ENCODE measurements at regions not wholly inside any gene's neighbourhood (a gene's known extent, or its start where the extent isn't known, plus 50 kb on each side); places are given as distances from the start of the nearest gene placed in this dataset.
"Not testable (repeated sequence)": the region's sequence is repeated elsewhere in the genome, so short reads cannot be mapped to it uniquely, and the experiment has no call there.

- H3K4me1 ChIP-seq (replicated peaks): no peaks in the 10 kb centered on the region
- peaks cover 4% of the 10 kb centered on the region; the same call in 1 of the 2 replicates for H3K9me3 ChIP-seq (replicated peaks)
- no peak overlapping the region for H3K27ac ChIP-seq
- DNase-seq (ENCODE audit: low read depth in 1 of 2, low spot score in 2 of 2): no peak
- no peaks in the 10 kb centered on the region for H3K36me3 ChIP-seq
- H3K4me3 ChIP-seq: no peak overlapping the region
- H3K27me3 ChIP-seq (replicated peaks): no peaks in the 10 kb centered on the region
Observed at GRCh38 chr10:121137533-121137932, 286.4 kb downstream of the WDR11 start.

- Histone ChIP-seq H3K27me3 (replicated peaks) (no peaks in the 10 kb centered on the region), H3K4me1 (replicated peaks) (no peaks in the 10 kb centered on the region), H3K27ac (no peak overlapping the region), H3K36me3 (no peaks in the 10 kb centered on the region), H3K4me3 (no peak overlapping the region), H3K9me3 (replicated peaks) (peaks cover 4% of the 10 kb centered on the region; the same call in 1 of the 2 replicates)
- DNase-seq (ENCODE audit: low read depth in 1 of 2, low spot score in 2 of 2): no peak
Observed at GRCh38 chr10:121138112-121138860, 287.1 kb downstream of the WDR11 start.

GRCh38 chr10:121138918-121139317, 287.8 kb downstream of the WDR11 start:
- no peak for DNase-seq (ENCODE audit: low read depth in 1 of 2, low spot score in 2 of 2)
- no peaks in the 10 kb centered on the region for H3K36me3 ChIP-seq
- H3K4me3 ChIP-seq: no peak overlapping the region
- H3K27ac ChIP-seq: no peak overlapping the region
- no peaks in the 10 kb centered on the region for H3K27me3 ChIP-seq (replicated peaks)
- H3K4me1 ChIP-seq (replicated peaks): no peaks in the 10 kb centered on the region
- H3K9me3 ChIP-seq (replicated peaks): peaks cover 4% of the 10 kb centered on the region; the same call in 1 of the 2 replicates

GRCh38 chr10:121145802-121146395, 294.7 kb downstream of the WDR11 start:
- H3K27me3 ChIP-seq (replicated peaks); DNase-seq (ENCODE audit: low read depth in 1 of 2, low spot score in 2 of 2); H3K36me3 ChIP-seq; H3K27ac ChIP-seq; H3K4me3 ChIP-seq; H3K9me3 ChIP-seq (replicated peaks); H3K4me1 ChIP-seq (replicated peaks): not testable (repeated sequence)

GRCh38 chr10:121148921-121149320, 297.8 kb downstream of the WDR11 start:
- Histone ChIP-seq H3K4me3 (no peak overlapping the region), H3K4me1 (replicated peaks) (no peaks in the 10 kb centered on the region), H3K27me3 (replicated peaks) (no peaks in the 10 kb centered on the region), H3K36me3 (no peaks in the 10 kb centered on the region), H3K27ac (no peak overlapping the region), H3K9me3 (replicated peaks) (peaks cover 2% of the 10 kb centered on the region; the same call in 1 of the 2 replicates)
- DNase-seq (ENCODE audit: low read depth in 1 of 2, low spot score in 2 of 2): no peak

- peaks cover 10% of the 10 kb centered on the region for H3K4me1 ChIP-seq (replicated peaks)
- no peaks in the 10 kb centered on the region for H3K27me3 ChIP-seq (replicated peaks)
- H3K36me3 ChIP-seq: no peaks in the 10 kb centered on the region
- H3K4me3 ChIP-seq: no peak overlapping the region
- no peak overlapping the region for H3K27ac ChIP-seq
- DNase-seq (ENCODE audit: low read depth in 1 of 2, low spot score in 2 of 2): no peak
- peaks cover 2% of the 10 kb centered on the region; the same call in 1 of the 2 replicates for H3K9me3 ChIP-seq (replicated peaks)
Observed at GRCh38 chr10:121152033-121152432, 300.9 kb downstream of the WDR11 start.

- Histone ChIP-seq H3K9me3 (replicated peaks) (peaks cover 2% of the 10 kb centered on the region; the same call in 1 of the 2 replicates), H3K4me3 (no peak overlapping the region), H3K36me3 (no peaks in the 10 kb centered on the region), H3K27ac (no peak overlapping the region), H3K4me1 (replicated peaks) (peaks cover 10% of the 10 kb centered on the region), H3K27me3 (replicated peaks) (no peaks in the 10 kb centered on the region)
- DNase-seq (ENCODE audit: low read depth in 1 of 2, low spot score in 2 of 2): no peak
Observed at GRCh38 chr10:121152935-121153334, 301.8 kb downstream of the WDR11 start.

- H3K27ac ChIP-seq: no peak overlapping the region
- no peaks in the 10 kb centered on the region for H3K36me3 ChIP-seq
- no peak for DNase-seq (ENCODE audit: low read depth in 1 of 2, low spot score in 2 of 2)
- no peaks in the 10 kb centered on the region for H3K27me3 ChIP-seq (replicated peaks)
- H3K9me3 ChIP-seq (replicated peaks): peaks cover 2% of the 10 kb centered on the region; the same call in 1 of the 2 replicates
- no peak overlapping the region for H3K4me3 ChIP-seq
- peaks cover 10% of the 10 kb centered on the region for H3K4me1 ChIP-seq (replicated peaks)
Observed at GRCh38 chr10:121154310-121154709, 303.1 kb downstream of the WDR11 start.

- H3K27me3 ChIP-seq (replicated peaks): no peaks in the 10 kb centered on the region
- peak in 1 of 2 experiments; percentile 6 for DNase-seq (ENCODE audit: low read depth in 1 of 2, low spot score in 2 of 2)
- H3K36me3 ChIP-seq: no peaks in the 10 kb centered on the region
- no peak overlapping the region for H3K27ac ChIP-seq
- peaks cover 10% of the 10 kb centered on the region for H3K4me1 ChIP-seq (replicated peaks)
- peaks cover 2% of the 10 kb centered on the region; the same call in 1 of the 2 replicates for H3K9me3 ChIP-seq (replicated peaks)
- no peak overlapping the region for H3K4me3 ChIP-seq
Observed at GRCh38 chr10:121154846-121155245, 303.7 kb downstream of the WDR11 start.

- Histone ChIP-seq H3K4me3 (no peak overlapping the region), H3K27ac (no peak overlapping the region), H3K9me3 (replicated peaks) (peaks cover 2% of the 10 kb centered on the region; the same call in 1 of the 2 replicates), H3K4me1 (replicated peaks) (peaks cover 10% of the 10 kb centered on the region), H3K27me3 (replicated peaks) (no peaks in the 10 kb centered on the region), H3K36me3 (no peaks in the 10 kb centered on the region)
- DNase-seq (ENCODE audit: low read depth in 1 of 2, low spot score in 2 of 2): no peak
Observed at GRCh38 chr10:121155742-121156474, 304.7 kb downstream of the WDR11 start.

GRCh38 chr10:121157998-121158397, 306.8 kb downstream of the WDR11 start:
- DNase-seq (ENCODE audit: low read depth in 1 of 2, low spot score in 2 of 2): no peak
- no peaks in the 10 kb centered on the region for H3K27me3 ChIP-seq (replicated peaks)
- H3K9me3 ChIP-seq (replicated peaks): peaks cover 2% of the 10 kb centered on the region; the same call in 1 of the 2 replicates
- no peaks in the 10 kb centered on the region for H3K36me3 ChIP-seq
- peaks cover 10% of the 10 kb centered on the region for H3K4me1 ChIP-seq (replicated peaks)
- H3K4me3 ChIP-seq: no peak overlapping the region
- H3K27ac ChIP-seq: no peak overlapping the region

- Histone ChIP-seq H3K27ac (no peak overlapping the region), H3K36me3 (no peaks in the 10 kb centered on the region), H3K9me3 (replicated peaks) (0 out of 2 replicates have a peak, but pooled peaks cover 5% of the 10 kb centered on the region), H3K27me3 (replicated peaks) (no peaks in the 10 kb centered on the region), H3K4me3 (no peak overlapping the region), H3K4me1 (replicated peaks) (peaks cover 10% of the 10 kb centered on the region)
- DNase-seq (ENCODE audit: low read depth in 1 of 2, low spot score in 2 of 2): no peak
Observed at GRCh38 chr10:121158988-121159579, 307.9 kb downstream of the WDR11 start.

GRCh38 chr10:121159670-121160069, 308.5 kb downstream of the WDR11 start:
- Histone ChIP-seq H3K36me3 (no peaks in the 10 kb centered on the region), H3K4me1 (replicated peaks) (peaks cover 10% of the 10 kb centered on the region)

More at GRCh38 chr10:121159670-121160069, 308.5 kb downstream of the WDR11 start:
- 0 out of 2 replicates have a peak, but pooled peaks cover 5% of the 10 kb centered on the region for H3K9me3 ChIP-seq (replicated peaks)
- DNase-seq (ENCODE audit: low read depth in 1 of 2, low spot score in 2 of 2): no peak
- no peak overlapping the region for H3K27ac ChIP-seq
- no peaks in the 10 kb centered on the region for H3K27me3 ChIP-seq (replicated peaks)
- H3K4me3 ChIP-seq: no peak overlapping the region

Measured in SJSA1 (cell line).